ENCODE measurements at regions not wholly inside any gene's neighbourhood (a gene's known extent, or its start where the extent isn't known, plus 50 kb on each side); places are given as distances from the start of the nearest gene placed in this dataset.

DNA sequence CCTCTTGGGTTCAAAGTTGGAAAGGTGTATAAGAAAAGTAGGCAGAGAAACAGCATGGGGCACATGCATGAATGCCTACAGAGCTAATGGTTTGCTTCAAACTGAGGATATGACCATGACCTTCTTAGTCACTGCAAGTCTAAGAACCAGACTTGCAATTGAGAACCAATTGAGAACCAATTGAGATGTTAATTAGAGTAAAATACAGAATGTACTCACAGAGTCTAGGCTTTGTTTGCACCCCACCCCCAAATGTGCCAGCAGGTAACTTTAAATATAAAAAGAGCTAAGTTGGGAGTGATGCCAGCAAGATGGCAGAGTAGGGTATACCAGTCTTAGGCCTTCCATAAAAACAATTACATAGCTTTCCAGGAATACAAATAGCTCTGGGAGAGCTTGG is 227.3 kb upstream of the ALG10 start:
- Histone ChIP-seq H3K9ac (ENCODE audit: low read length) (no peak overlapping the region), H3K9me3 (ENCODE audit: low read length) (no peaks in the 10 kb centered on the region), H3F3A (ENCODE audit: insufficient read depth, low read length) (no peaks in the 10 kb centered on the region), H3K9me2 (ENCODE audit: low read depth, low read length) (no peaks in the 10 kb centered on the region), H4K20me1 (ENCODE audit: insufficient read depth, low read length) (no peaks in the 10 kb centered on the region), H2AFZ (ENCODE audit: low read length) (no peak overlapping the region), H3K4me1 (ENCODE audit: insufficient read depth, low read length, severe bottlenecking) (no peaks in the 10 kb centered on the region), H3K36me3 (ENCODE audit: insufficient read depth, low read length) (no peaks in the 10 kb centered on the region), H3K4me3 (ENCODE audit: low read depth, low read length, poor library complexity, severe bottlenecking) (no peak overlapping the region), H3K4me2 (ENCODE audit: low read length) (no peak overlapping the region), H3K27me3 (ENCODE audit: insufficient read depth, low read length) (no peaks in the 10 kb centered on the region), H3K27ac (ENCODE audit: low read depth, low read length, poor library complexity, severe bottlenecking) (no peak overlapping the region), H3K79me2 (ENCODE audit: insufficient read depth, low read length) (no peaks in the 10 kb centered on the region)
- TF ChIP-seq, protein P1, sequence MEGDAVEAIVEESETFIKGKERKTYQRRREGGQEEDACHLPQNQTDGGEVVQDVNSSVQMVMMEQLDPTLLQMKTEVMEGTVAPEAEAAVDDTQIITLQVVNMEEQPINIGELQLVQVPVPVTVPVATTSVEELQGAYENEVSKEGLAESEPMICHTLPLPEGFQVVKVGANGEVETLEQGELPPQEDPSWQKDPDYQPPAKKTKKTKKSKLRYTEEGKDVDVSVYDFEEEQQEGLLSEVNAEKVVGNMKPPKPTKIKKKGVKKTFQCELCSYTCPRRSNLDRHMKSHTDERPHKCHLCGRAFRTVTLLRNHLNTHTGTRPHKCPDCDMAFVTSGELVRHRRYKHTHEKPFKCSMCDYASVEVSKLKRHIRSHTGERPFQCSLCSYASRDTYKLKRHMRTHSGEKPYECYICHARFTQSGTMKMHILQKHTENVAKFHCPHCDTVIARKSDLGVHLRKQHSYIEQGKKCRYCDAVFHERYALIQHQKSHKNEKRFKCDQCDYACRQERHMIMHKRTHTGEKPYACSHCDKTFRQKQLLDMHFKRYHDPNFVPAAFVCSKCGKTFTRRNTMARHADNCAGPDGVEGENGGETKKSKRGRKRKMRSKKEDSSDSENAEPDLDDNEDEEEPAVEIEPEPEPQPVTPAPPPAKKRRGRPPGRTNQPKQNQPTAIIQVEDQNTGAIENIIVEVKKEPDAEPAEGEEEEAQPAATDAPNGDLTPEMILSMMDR (IDR thresholded peaks at IDR 0.05; ENCODE audit: low read length) = no peak
- TF ChIP-seq EZH2 (IDR thresholded peaks at IDR 0.05; ENCODE audit: borderline replicate concordance, low read length) = no peak

GRCh38 chr12:33795536-33795935 is 226.8 kb upstream of the ALG10 start:
- no peaks in the 10 kb centered on the region for H3K9me3 ChIP-seq (ENCODE audit: low read length)
- no peaks in the 10 kb centered on the region for H3K4me1 ChIP-seq (ENCODE audit: insufficient read depth, low read length, severe bottlenecking)
- no peaks in the 10 kb centered on the region for H3F3A ChIP-seq (ENCODE audit: insufficient read depth, low read length)
- no peak overlapping the region for H3K4me3 ChIP-seq (ENCODE audit: low read depth, low read length, poor library complexity, severe bottlenecking)
- H3K9ac ChIP-seq (ENCODE audit: low read length) = no peak overlapping the region
- H3K9me2 ChIP-seq (ENCODE audit: low read depth, low read length) = no peaks in the 10 kb centered on the region
- no peak for TF ChIP-seq EZH2 (IDR thresholded peaks at IDR 0.05; ENCODE audit: borderline replicate concordance, low read length)
- TF ChIP-seq, protein P1 (IDR thresholded peaks at IDR 0.05; ENCODE audit: low read length) = no peak
- H3K36me3 ChIP-seq (ENCODE audit: insufficient read depth, low read length) = no peaks in the 10 kb centered on the region
- H4K20me1 ChIP-seq (ENCODE audit: insufficient read depth, low read length) = no peaks in the 10 kb centered on the region
- H2AFZ ChIP-seq (ENCODE audit: low read length) = no peak overlapping the region
- no peaks in the 10 kb centered on the region for H3K27me3 ChIP-seq (ENCODE audit: insufficient read depth, low read length)
- H3K79me2 ChIP-seq (ENCODE audit: insufficient read depth, low read length) = no peaks in the 10 kb centered on the region
- no peak overlapping the region for H3K27ac ChIP-seq (ENCODE audit: low read depth, low read length, poor library complexity, severe bottlenecking)
- H3K4me2 ChIP-seq (ENCODE audit: low read length) = no peak overlapping the region

DNA sequence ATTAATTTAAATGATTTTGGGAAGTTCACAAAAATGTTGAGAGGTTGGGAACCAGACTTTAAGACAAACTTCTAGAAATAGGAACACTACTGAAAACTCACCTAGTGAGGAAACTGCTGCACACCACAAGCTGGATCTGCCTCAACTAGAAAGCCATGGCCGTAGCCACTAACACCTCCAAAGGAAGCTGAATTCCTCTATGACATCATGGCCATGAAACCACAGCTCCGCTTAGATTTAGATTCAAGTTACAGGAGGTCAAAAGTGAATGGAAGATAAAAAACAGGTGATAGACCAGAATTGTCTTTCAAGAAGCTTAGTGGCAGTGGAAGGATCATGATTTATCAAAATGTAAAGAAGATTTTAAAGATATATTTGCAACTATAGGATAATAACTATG is 208.8 kb upstream of the ALG10 start:
- Histone ChIP-seq H3K36me3 (ENCODE audit: insufficient read depth, low read length) (no peaks in the 10 kb centered on the region), H3K27me3 (ENCODE audit: insufficient read depth, low read length) (no peaks in the 10 kb centered on the region), H3F3A (ENCODE audit: insufficient read depth, low read length) (no peaks in the 10 kb centered on the region), H3K79me2 (ENCODE audit: insufficient read depth, low read length) (no peaks in the 10 kb centered on the region), H3K4me3 (ENCODE audit: low read depth, low read length, poor library complexity, severe bottlenecking) (no peak overlapping the region), H3K9ac (ENCODE audit: low read length) (no peak overlapping the region), H2AFZ (ENCODE audit: low read length) (no peak overlapping the region), H3K9me3 (ENCODE audit: low read length) (no peaks in the 10 kb centered on the region), H3K9me2 (ENCODE audit: low read depth, low read length) (no peaks in the 10 kb centered on the region), H3K27ac (ENCODE audit: low read depth, low read length, poor library complexity, severe bottlenecking) (no peak overlapping the region), H4K20me1 (ENCODE audit: insufficient read depth, low read length) (no peaks in the 10 kb centered on the region), H3K4me1 (ENCODE audit: insufficient read depth, low read length, severe bottlenecking) (no peaks in the 10 kb centered on the region), H3K4me2 (ENCODE audit: low read length) (no peak overlapping the region)
- TF ChIP-seq, protein P1 (IDR thresholded peaks at IDR 0.05; ENCODE audit: low read length) = no peak
- TF ChIP-seq EZH2 (IDR thresholded peaks at IDR 0.05; ENCODE audit: borderline replicate concordance, low read length) = no peak

All from OCI-LY1 (cell line).